ENCODE measurements at regions not wholly inside any gene's neighbourhood (a gene's known extent, or its start where the extent isn't known, plus 50 kb on each side); places are given as distances from the start of the nearest gene placed in this dataset.

DNA sequence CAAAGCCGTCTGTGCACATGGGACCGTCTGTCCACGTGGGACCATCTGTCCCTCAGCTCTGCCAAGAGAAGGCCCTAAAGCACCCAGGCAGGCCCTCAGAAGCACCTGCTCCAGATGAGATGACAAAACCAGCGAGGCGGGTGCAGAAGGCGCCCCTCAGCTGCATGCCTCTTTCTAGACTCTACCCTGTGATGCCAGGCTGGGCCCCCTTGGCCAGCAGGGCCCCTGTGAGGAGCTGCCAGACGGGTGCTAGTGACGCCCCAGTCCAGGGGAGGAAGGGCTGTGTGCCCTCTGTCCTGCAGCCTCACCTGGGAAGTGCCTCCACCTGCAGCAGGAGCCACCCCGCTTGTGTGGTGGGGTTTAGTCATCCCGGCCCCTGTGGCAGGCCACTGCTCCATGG lies 309.2 kb upstream of the SHH start:
- TF ChIP-seq CTCF (IDR thresholded peaks at IDR 0.05) (no peak), POLR2AphosphoS5 (IDR thresholded peaks at IDR 0.05; ENCODE audit: low read depth, low read length) (no peak), SIN3A (IDR thresholded peaks at IDR 0.05; ENCODE audit: borderline replicate concordance, insufficient read depth, low read depth, low read length) (no peak)
- TF ChIP-seq, protein P1, sequence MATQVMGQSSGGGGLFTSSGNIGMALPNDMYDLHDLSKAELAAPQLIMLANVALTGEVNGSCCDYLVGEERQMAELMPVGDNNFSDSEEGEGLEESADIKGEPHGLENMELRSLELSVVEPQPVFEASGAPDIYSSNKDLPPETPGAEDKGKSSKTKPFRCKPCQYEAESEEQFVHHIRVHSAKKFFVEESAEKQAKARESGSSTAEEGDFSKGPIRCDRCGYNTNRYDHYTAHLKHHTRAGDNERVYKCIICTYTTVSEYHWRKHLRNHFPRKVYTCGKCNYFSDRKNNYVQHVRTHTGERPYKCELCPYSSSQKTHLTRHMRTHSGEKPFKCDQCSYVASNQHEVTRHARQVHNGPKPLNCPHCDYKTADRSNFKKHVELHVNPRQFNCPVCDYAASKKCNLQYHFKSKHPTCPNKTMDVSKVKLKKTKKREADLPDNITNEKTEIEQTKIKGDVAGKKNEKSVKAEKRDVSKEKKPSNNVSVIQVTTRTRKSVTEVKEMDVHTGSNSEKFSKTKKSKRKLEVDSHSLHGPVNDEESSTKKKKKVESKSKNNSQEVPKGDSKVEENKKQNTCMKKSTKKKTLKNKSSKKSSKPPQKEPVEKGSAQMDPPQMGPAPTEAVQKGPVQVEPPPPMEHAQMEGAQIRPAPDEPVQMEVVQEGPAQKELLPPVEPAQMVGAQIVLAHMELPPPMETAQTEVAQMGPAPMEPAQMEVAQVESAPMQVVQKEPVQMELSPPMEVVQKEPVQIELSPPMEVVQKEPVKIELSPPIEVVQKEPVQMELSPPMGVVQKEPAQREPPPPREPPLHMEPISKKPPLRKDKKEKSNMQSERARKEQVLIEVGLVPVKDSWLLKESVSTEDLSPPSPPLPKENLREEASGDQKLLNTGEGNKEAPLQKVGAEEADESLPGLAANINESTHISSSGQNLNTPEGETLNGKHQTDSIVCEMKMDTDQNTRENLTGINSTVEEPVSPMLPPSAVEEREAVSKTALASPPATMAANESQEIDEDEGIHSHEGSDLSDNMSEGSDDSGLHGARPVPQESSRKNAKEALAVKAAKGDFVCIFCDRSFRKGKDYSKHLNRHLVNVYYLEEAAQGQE (IDR thresholded peaks at IDR 0.05; ENCODE audit: insufficient read depth in 1 of 2, low read depth in 2 of 2, low read length in 1 of 2): no peak

Data from Panc1 (cell line).